OCI-LY3 (cell line): ENCODE measurements at regions not wholly inside any gene's neighbourhood (a gene's known extent, or its start where the extent isn't known, plus 50 kb on each side); places are given as distances from the start of the nearest gene placed in this dataset.

Experiments used
- H2AFZ ChIP-seq: fragments of 200-600, 300-600 bp; shearing (Covaris generic); 2 replicates; pipeline ENCODE4 v1.6.0; 2014; ENCODE audit warnings: antibody characterized with exemption, low read depth, low read length
- H3K27ac ChIP-seq: fragments of 200-600, 300-600 bp; sonication (generic); 2 replicates; pipeline ENCODE4 v1.5.1; 2014; ENCODE audit warnings: mild to moderate bottlenecking, low read length, moderate library complexity, mixed read lengths
- H3K27me3 ChIP-seq: fragments of 200-600, 300-600 bp; sonication (generic); 2 replicates; pipeline ENCODE4 v1.6.1; 2014; ENCODE audit warnings: low read depth, low read length, mixed read lengths
- H3K36me3 ChIP-seq: fragments of 200-600, 300-600 bp; sonication (generic); replicated peaks from 2 replicates; pipeline ENCODE3; 2014; ENCODE audit warnings: low read depth, low read length, mixed read lengths
- H3K4me1 ChIP-seq: fragments of 300-600, 200-600 bp; sonication (generic); 2 replicates; pipeline ENCODE4 v1.6.1; 2014; ENCODE audit warnings: low read length, mixed read lengths
- H3K4me2 ChIP-seq: fragments of 200-600, 300-600 bp; sonication (generic); 2 replicates; pipeline ENCODE4 v1.6.1; 2014; ENCODE audit warnings: low read length, mixed read lengths
- H3K4me3 ChIP-seq: fragments of 300-600, 200-600 bp; sonication (generic); 2 replicates; pipeline ENCODE4 v1.5.1; 2014; ENCODE audit warnings: antibody characterized with exemption, mild to moderate bottlenecking, low read length, moderate library complexity
- H3K79me2 ChIP-seq: fragments of 300-600, 200-600 bp; shearing (Covaris generic); 2 replicates; pipeline ENCODE4 v1.6.1; 2014; ENCODE audit warnings: mild to moderate bottlenecking, low read length, mixed read lengths
- H3K9ac ChIP-seq: fragments of 300-600, 200-600 bp; shearing (Covaris generic); 2 replicates; pipeline ENCODE4 v1.6.0; 2014; ENCODE audit warnings: mild to moderate bottlenecking, low read length, moderate library complexity
- H3K9me3 ChIP-seq: fragments of 200-600, 300-600 bp; shearing (Covaris generic); 2 replicates; pipeline ENCODE4 v1.6.1; 2014; ENCODE audit warnings: low read length, mixed read lengths; ENCODE audit not compliant: insufficient read depth
- H4K20me1 ChIP-seq: fragments of 200-600, 300-600 bp; sonication (generic); 2 replicates; pipeline ENCODE4 v1.6.1; 2016; ENCODE audit warnings: low read length, mixed read lengths; ENCODE audit not compliant: insufficient read depth
- EZH2phosphoT487 ChIP-seq: fragments of 200-600 bp; shearing (Covaris generic); IDR thresholded peaks from 2 replicates; pipeline ENCODE4 v1.6.1; 2018; ENCODE audit warnings: antibody characterized with exemption, mixed run types, low read depth
- TF ChIP-seq, protein P1 (sequence below): fragments of 200-600, 300-600 bp; sonication (generic); IDR thresholded peaks from 2 replicates; pipeline ENCODE4 v1.5.1; 2014; ENCODE audit warnings: antibody characterized with exemption, low read length, low read depth

DNA sequence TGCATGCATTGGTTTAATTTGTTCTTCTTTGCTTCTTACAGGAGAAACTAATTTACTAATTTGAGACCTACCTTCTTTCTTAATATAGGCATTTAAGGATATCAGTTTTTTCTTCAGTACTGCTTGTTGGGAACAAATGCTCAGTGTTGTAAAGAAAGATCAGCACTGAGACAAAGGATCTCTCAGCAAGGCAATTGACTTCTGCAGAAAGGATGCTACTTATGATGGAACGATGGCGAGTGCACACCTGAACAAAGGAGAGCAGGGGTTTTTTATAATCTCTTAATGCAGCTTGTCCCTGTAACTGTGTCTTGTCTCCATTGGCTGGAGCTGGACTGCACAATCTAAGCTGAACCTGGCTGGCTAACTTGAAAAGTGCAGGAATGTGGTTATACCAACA is 64.2 kb downstream of the RPP21 start:
- Histone ChIP-seq H4K20me1 (no peaks in the 10 kb centered on the region), H3K79me2 (no peaks in the 10 kb centered on the region), H3K27me3 (peaks cover 8% of the 10 kb centered on the region), H3K4me2 (no peak overlapping the region), H3K9me3 (peaks cover 2% of the 10 kb centered on the region; the same call in 1 of the 2 replicates), H3K36me3 (no peaks in the 10 kb centered on the region), H3K27ac (no peak overlapping the region), H3K4me1 (no peaks in the 10 kb centered on the region), H3K4me3 (no peak overlapping the region), H2AFZ (no peak overlapping the region), H3K9ac (no peak overlapping the region)
- no peak for TF ChIP-seq EZH2phosphoT487
- TF ChIP-seq, protein P1, sequence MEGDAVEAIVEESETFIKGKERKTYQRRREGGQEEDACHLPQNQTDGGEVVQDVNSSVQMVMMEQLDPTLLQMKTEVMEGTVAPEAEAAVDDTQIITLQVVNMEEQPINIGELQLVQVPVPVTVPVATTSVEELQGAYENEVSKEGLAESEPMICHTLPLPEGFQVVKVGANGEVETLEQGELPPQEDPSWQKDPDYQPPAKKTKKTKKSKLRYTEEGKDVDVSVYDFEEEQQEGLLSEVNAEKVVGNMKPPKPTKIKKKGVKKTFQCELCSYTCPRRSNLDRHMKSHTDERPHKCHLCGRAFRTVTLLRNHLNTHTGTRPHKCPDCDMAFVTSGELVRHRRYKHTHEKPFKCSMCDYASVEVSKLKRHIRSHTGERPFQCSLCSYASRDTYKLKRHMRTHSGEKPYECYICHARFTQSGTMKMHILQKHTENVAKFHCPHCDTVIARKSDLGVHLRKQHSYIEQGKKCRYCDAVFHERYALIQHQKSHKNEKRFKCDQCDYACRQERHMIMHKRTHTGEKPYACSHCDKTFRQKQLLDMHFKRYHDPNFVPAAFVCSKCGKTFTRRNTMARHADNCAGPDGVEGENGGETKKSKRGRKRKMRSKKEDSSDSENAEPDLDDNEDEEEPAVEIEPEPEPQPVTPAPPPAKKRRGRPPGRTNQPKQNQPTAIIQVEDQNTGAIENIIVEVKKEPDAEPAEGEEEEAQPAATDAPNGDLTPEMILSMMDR, result no peak

DNA sequence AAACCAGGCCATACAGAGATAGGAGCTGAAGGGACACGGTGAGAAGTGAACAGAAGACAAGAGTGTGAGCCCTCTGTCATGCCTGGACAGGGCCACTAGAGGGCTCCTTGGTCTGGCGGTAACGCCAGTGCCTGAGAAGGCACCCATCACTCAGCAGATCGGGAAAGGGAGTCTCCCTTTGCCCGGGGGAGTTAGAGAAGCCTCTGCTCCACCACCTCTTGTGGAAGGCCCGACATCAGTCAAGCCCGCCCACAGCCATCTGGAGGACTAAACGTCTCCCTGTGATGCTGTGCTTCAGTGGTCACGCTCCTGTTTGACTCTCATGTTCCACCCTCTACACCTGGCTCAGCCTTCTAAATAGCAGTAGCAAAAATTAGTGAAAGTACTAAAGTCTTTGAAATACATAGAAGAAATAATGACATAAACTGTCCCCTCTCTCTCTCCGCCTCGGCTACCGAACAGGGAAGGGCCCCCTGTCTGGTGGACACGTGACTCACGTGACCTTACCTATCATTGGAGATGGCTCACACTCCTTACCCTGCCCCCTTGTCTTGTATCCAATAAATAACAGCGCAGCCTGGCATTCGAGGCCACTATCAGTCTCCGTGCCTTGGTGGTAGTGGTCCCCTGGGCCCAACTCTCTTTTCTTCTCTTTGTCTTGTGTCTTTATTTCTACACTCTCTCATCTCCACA is 66.7 kb downstream of the RPP21 start:
- H2AFZ ChIP-seq, result 0 out of 2 replicates have a peak overlapping the region, but pooled peaks have one; percentile 46
- no peaks in the 10 kb centered on the region for H3K79me2 ChIP-seq
- TF ChIP-seq, protein P1, result peak; percentile 40
- no peak for TF ChIP-seq EZH2phosphoT487
- peak overlapping the region; percentile 52 for H3K4me2 ChIP-seq
- no peak overlapping the region for H3K9ac ChIP-seq
- H3K4me1 ChIP-seq, result no peaks in the 10 kb centered on the region
- peaks cover 7% of the 10 kb centered on the region; the same call in 1 of the 2 replicates for H3K27me3 ChIP-seq
- H3K4me3 ChIP-seq, result no peak overlapping the region
- no peak overlapping the region for H3K27ac ChIP-seq
- H4K20me1 ChIP-seq, result no peaks in the 10 kb centered on the region
- no peaks in the 10 kb centered on the region for H3K36me3 ChIP-seq
- peaks cover 2% of the 10 kb centered on the region; the same call in 1 of the 2 replicates for H3K9me3 ChIP-seq

DNA sequence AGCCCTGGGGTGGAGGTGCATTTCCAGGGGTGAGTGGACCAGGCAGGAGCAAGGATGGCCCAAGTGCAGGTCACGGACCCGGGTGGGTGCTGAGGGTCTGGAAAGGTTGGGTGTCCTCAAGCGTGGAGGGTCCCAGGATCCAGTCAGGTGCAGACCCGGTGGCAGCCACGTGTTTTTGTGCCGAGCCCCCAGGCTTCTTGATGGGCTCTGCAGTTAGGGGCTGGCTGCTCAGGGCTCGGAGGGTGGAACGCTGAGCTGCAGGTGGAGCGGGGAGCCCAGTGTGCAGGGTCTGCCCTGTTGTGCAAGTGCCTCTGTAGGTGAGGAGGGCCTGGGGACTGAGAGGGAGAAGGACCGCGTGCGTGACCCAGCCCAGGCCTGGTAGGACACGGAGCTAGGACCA is 70.9 kb upstream of the HLA-E start:
- H2AFZ ChIP-seq, result no peak overlapping the region
- H3K79me2 ChIP-seq, result no peaks in the 10 kb centered on the region
- no peaks in the 10 kb centered on the region for H3K9me3 ChIP-seq
- no peaks in the 10 kb centered on the region for H3K36me3 ChIP-seq
- no peak overlapping the region for H3K27ac ChIP-seq
- no peak for TF ChIP-seq EZH2phosphoT487
- TF ChIP-seq, protein P1, result no peak
- H3K27me3 ChIP-seq, result no peaks in the 10 kb centered on the region; the same call in 1 of the 2 replicates
- no peak overlapping the region for H3K4me3 ChIP-seq
- no peak overlapping the region for H3K9ac ChIP-seq
- no peak overlapping the region for H3K4me2 ChIP-seq
- H4K20me1 ChIP-seq, result no peaks in the 10 kb centered on the region
- no peaks in the 10 kb centered on the region for H3K4me1 ChIP-seq

DNA sequence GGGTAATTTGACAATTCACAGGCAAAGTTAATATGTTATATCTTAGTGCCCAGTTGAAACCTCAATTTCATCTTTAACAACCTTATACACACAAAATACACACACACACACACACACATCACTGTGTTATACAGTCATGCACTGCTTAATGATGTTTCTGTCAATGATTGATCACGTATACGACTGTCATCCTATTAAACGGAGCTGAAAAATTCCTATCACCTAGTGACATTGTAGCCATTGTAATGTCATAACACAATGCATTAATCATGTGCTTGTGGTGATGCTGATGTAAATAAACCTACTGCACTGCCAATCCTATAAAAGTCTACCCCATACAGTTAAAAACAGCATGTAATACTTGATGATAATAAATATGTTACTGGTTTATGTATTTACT is 64.8 kb upstream of the HLA-E start:
- Histone ChIP-seq H3K4me3 (no peak overlapping the region), H3K4me2 (no peak overlapping the region), H4K20me1 (no peaks in the 10 kb centered on the region), H3K4me1 (no peaks in the 10 kb centered on the region), H3K9me3 (no peaks in the 10 kb centered on the region), H2AFZ (no peak overlapping the region), H3K27me3 (peaks cover 9% of the 10 kb centered on the region; the same call in 1 of the 2 replicates), H3K79me2 (no peaks in the 10 kb centered on the region), H3K36me3 (no peaks in the 10 kb centered on the region), H3K27ac (no peak overlapping the region), H3K9ac (no peak overlapping the region)
- TF ChIP-seq, protein P1, result no peak
- TF ChIP-seq EZH2phosphoT487, result no peak
